GM23338 (cell line): ENCODE measurements at regions not wholly inside any gene's neighbourhood (a gene's known extent, or its start where the extent isn't known, plus 50 kb on each side); places are given as distances from the start of the nearest gene placed in this dataset.

Experiments
- CREB1 ChIP-seq: fragments of 250-450 bp; sonication (Bioruptor Pico); IDR thresholded peaks from 2 replicates; pipeline ENCODE4 v1.5.0; 2020; ENCODE audit warnings: low read depth, mild to moderate bottlenecking, moderate library complexity
- CTCF ChIP-seq, 2 experiments: fragments of 200-600 bp in 1 of 2; sonication (generic) in 1 of 2; conservative IDR thresholded peaks; 2 replicates each; pipeline versions ENCODE4 v1.5.1 to v1.6.1; 2016 to 2017; ENCODE audit warnings: antibody characterized with exemption in 2 of 2, low read depth in 2 of 2, mild to moderate bottlenecking in 2 of 2, moderate library complexity in 1 of 2
- ETS1 ChIP-seq: IDR thresholded peaks from 2 replicates; pipeline ENCODE4 v1.6.1; 2016; ENCODE audit warnings: antibody characterized with exemption
- EZH2 ChIP-seq: fragments of 200-600 bp; sonication (generic); IDR thresholded peaks from one replicate; pipeline ENCODE4 v1.8.0; 2017; ENCODE audit warnings: antibody characterized with exemption, mild to moderate bottlenecking, low read depth; ENCODE audit not compliant: unreplicated experiment
- EZH2phosphoT487 ChIP-seq: fragments of 200-600 bp; sonication (generic); IDR thresholded peaks from one replicate; pipeline ENCODE4 v1.8.1; 2018; ENCODE audit warnings: antibody characterized with exemption; ENCODE audit not compliant: unreplicated experiment
- JUNB ChIP-seq: IDR thresholded peaks from one replicate; pipeline ENCODE4 v1.6.1; 2016; ENCODE audit warnings: antibody characterized with exemption; ENCODE audit not compliant: unreplicated experiment
- NANOG ChIP-seq: IDR thresholded peaks from 2 replicates; pipeline ENCODE4 v1.6.1; 2016; ENCODE audit warnings: antibody characterized with exemption, borderline replicate concordance
- POLR2AphosphoS5 ChIP-seq: IDR thresholded peaks from 2 replicates; pipeline ENCODE4 v1.6.1; 2016; ENCODE audit warnings: antibody characterized with exemption, low read depth
- REST ChIP-seq: IDR thresholded peaks from one replicate; pipeline ENCODE4 v1.6.1; 2018; ENCODE audit warnings: antibody characterized with exemption; ENCODE audit not compliant: unreplicated experiment
- STAT1 ChIP-seq: IDR thresholded peaks from one replicate; pipeline ENCODE4 v1.6.1; 2016; ENCODE audit warnings: antibody characterized with exemption; ENCODE audit not compliant: unreplicated experiment
- ZNF331 ChIP-seq: fragments of 250-450 bp; sonication (Bioruptor Pico); IDR thresholded peaks from 2 replicates; pipeline ENCODE4 v1.5.0; 2020; ENCODE audit warnings: low read depth, mild to moderate bottlenecking, moderate library complexity
- ZNF462 ChIP-seq: fragments of 250-450 bp; sonication (Bioruptor Pico); IDR thresholded peaks from 2 replicates; pipeline ENCODE4 v1.5.0; 2020; ENCODE audit warnings: mild to moderate bottlenecking, moderate library complexity

GRCh38 chr2:176566496-176566895 lies 297.3 kb downstream of the MTX2 start:
- TF ChIP-seq CTCF (conservative IDR thresholded peaks at IDR 0.05; ENCODE audit: low read depth in 2 of 2) (no peak), EZH2phosphoT487 (no peak), STAT1 (no peak), REST (no peak), POLR2AphosphoS5 (no peak), EZH2 (no peak), ZNF462 (no peak), NANOG (no peak), CREB1 (CRISPR knock-in tag) (no peak), ETS1 (no peak), JUNB (no peak), ZNF331 (CRISPR knock-in tag) (no peak)
